ENCODE measurements at regions not wholly inside any gene's neighbourhood (a gene's known extent, or its start where the extent isn't known, plus 50 kb on each side); places are given as distances from the start of the nearest gene placed in this dataset.
"Not testable (repeated sequence)": the region's sequence is repeated elsewhere in the genome, so short reads cannot be mapped to it uniquely, and the experiment has no call there.

- no peak for DNase-seq
Measured at GRCh38 chr5:124796495-124796894, 50.1 kb upstream of the ZNF608 start.

- DNase-seq = no peak
Measured at GRCh38 chr5:124797665-124798087, 51.2 kb upstream of the ZNF608 start.

- no peak for DNase-seq
Measured at GRCh38 chr5:124798890-124799289, 52.5 kb upstream of the ZNF608 start.

- DNase-seq = no peak
Measured at GRCh38 chr5:124801551-124801950, 55.1 kb upstream of the ZNF608 start.

GRCh38 chr5:124803617-124804323 lies 57.3 kb upstream of the ZNF608 start:
- no peak for DNase-seq

GRCh38 chr5:124806026-124806372 lies 59.6 kb upstream of the ZNF608 start:
- DNase-seq = no peak

- peak; percentile 9 for DNase-seq
Measured at GRCh38 chr5:124806373-124807077, 60.1 kb upstream of the ZNF608 start.

- DNase-seq = no peak
Measured at GRCh38 chr5:124808842-124809268, 62.4 kb upstream of the ZNF608 start.

GRCh38 chr5:124810396-124811006 lies 64.1 kb upstream of the ZNF608 start:
- no peak for DNase-seq

- DNase-seq = no peak
Measured at GRCh38 chr5:124812771-124813358, 66.4 kb upstream of the ZNF608 start.

GRCh38 chr5:124816381-124816780 lies 69.9 kb upstream of the ZNF608 start:
- DNase-seq = no peak

GRCh38 chr5:124819201-124819600 lies 72.8 kb upstream of the ZNF608 start:
- no peak for DNase-seq

GRCh38 chr5:124822647-124823046 lies 76.2 kb upstream of the ZNF608 start:
- no peak for DNase-seq

GRCh38 chr5:124823380-124823779 lies 76.9 kb upstream of the ZNF608 start:
- DNase-seq = no peak

- DNase-seq = no peak
Measured at GRCh38 chr5:124824637-124825158, 78.3 kb upstream of the ZNF608 start.

GRCh38 chr5:124825250-124825982 lies 79.0 kb upstream of the ZNF608 start:
- DNase-seq = peak; percentile 24

GRCh38 chr5:124825983-124826337 lies 79.5 kb upstream of the ZNF608 start:
- no peak for DNase-seq

- no peak for DNase-seq
Measured at GRCh38 chr5:124828731-124829234, 82.3 kb upstream of the ZNF608 start.

- no peak for DNase-seq
Measured at GRCh38 chr5:124831687-124832240, 85.3 kb upstream of the ZNF608 start.

- DNase-seq = no peak
Measured at GRCh38 chr5:124832510-124832909, 86.1 kb upstream of the ZNF608 start.

- DNase-seq = not testable (repeated sequence)
Measured at GRCh38 chr5:124836314-124836713, 89.9 kb upstream of the ZNF608 start.

GRCh38 chr5:124839371-124839998 lies 93.0 kb upstream of the ZNF608 start:
- no peak for DNase-seq
